Kidney (tissue), 13 donors: ENCODE measurements at regions not wholly inside any gene's neighbourhood (a gene's known extent, or its start where the extent isn't known, plus 50 kb on each side); places are given as distances from the start of the nearest gene placed in this dataset.

ENCODE experiments used
- DNase-seq, 5 donors: peaks; one replicate each; pipeline ENCODE4 v3.0.0-alpha.2; 2013 to 2020
- FAIRE-seq: peaks from 2 replicates; lab custom pipeline; 2012; peaks lifted over from hg19 to GRCh38; lab: Jason Lieb, UNC
- H3K27ac ChIP-seq, 2 donors: one replicate each; pipeline ENCODE4 v1.7.0; 2013; ENCODE audit warnings: low read depth in 2 of 2, low read length in 2 of 2, inconsistent platforms in 1 of 2
- H3K27me3 ChIP-seq: one replicate; pipeline ENCODE4 v1.7.1; 2013; ENCODE audit warnings: low read length, inconsistent platforms; ENCODE audit not compliant: control insufficient read depth, insufficient read depth
- H3K36me3 ChIP-seq, 3 donors: one replicate each; pipeline versions ENCODE4 v1.7.0 to v1.7.1; 2013; ENCODE audit warnings: low read length in 3 of 3, control low read depth in 1 of 3, inconsistent platforms in 1 of 3; ENCODE audit not compliant: insufficient read depth in 3 of 3, control insufficient read depth in 2 of 3
- H3K4me1 ChIP-seq, 3 donors: one replicate each; pipeline versions ENCODE4 v1.7.0 to v1.7.1; 2013; ENCODE audit warnings: low read length in 3 of 3, inconsistent platforms in 1 of 3, low read depth in 1 of 3; ENCODE audit not compliant: control insufficient read depth in 2 of 3, insufficient read depth in 2 of 3
- H3K4me3 ChIP-seq, 3 donors: one replicate each; pipeline versions ENCODE4 v1.7.0 to v1.8.1; 2013; ENCODE audit warnings: low read length in 3 of 3, control low read depth in 1 of 3, inconsistent platforms in 1 of 3
- H3K9ac ChIP-seq, 3 donors: one replicate each; pipeline versions ENCODE4 v1.7.0 to v1.7.1; 2013; ENCODE audit warnings: low read length in 3 of 3, control low read depth in 1 of 3, inconsistent platforms in 1 of 3
- H3K9me3 ChIP-seq, 3 donors: one replicate each; pipeline versions ENCODE4 v1.7.0 to v1.7.1; 2013; ENCODE audit warnings: low read length in 3 of 3, control low read depth in 1 of 3, inconsistent platforms in 1 of 3; ENCODE audit not compliant: control insufficient read depth in 2 of 3, insufficient read depth in 1 of 3
- CTCF ChIP-seq: IDR thresholded peaks from 3 replicates; pipeline ENCODE4 v1.5.1; 2012; ENCODE audit warnings: mild to moderate bottlenecking, moderate library complexity, borderline replicate concordance; ENCODE audit not compliant: insufficient read depth; ENCODE audit errors: extremely low read depth
- intact Hi-C: fragments of 100-400 bp; cut with DNase I; formaldehyde crosslinking; loops from one replicate; pipeline ENCODE4 v1.11.1; 2022
- donor health status: control.
- donor health status: control.
- donor health status: control.
- donor health status: control.
- donor health status: control.
- donor health status: DM: yes; HTN: yes; CAD: no.
- donor health status: Normal renal cell carcinoma (clear cell type).

GRCh38 chr19:30862876-30863275 is 486.4 kb downstream of the TSHZ3 start:
- Histone ChIP-seq H3K9me3 (no peaks in the 10 kb centered on the region), H3K36me3 (no peaks in the 10 kb centered on the region), H3K9ac (no peak overlapping the region), H3K27me3 (no peaks in the 10 kb centered on the region), H3K4me3 (no peak overlapping the region), H3K4me1 (peaks cover 0 to 2% (median 0%) of the 10 kb centered on the region in 3 donors), H3K27ac (no peak overlapping the region)
- FAIRE-seq (no peak), DNase-seq (no peak)
- no peak for TF ChIP-seq CTCF
- intact Hi-C loops = no loop called here

GRCh38 chr19:30861919-30862318 is 487.3 kb downstream of the TSHZ3 start:
- TF ChIP-seq CTCF = no peak
- Histone ChIP-seq H3K27ac (no peak overlapping the region), H3K9me3 (no peaks in the 10 kb centered on the region), H3K9ac (no peak overlapping the region), H3K27me3 (no peaks in the 10 kb centered on the region), H3K4me1 (peaks cover 0 to 2% (median 0%) of the 10 kb centered on the region in 3 donors), H3K4me3 (no peak overlapping the region), H3K36me3 (no peaks in the 10 kb centered on the region)
- FAIRE-seq (no peak), DNase-seq (no peak)
- intact Hi-C loops = no loop called here

GRCh38 chr19:30857966-30858490 is 485.8 kb downstream of the ZNF536 start:
- intact Hi-C loops = no loop called here
- no peak overlapping the region for H3K4me3 ChIP-seq
- FAIRE-seq = no peak

More at GRCh38 chr19:30857966-30858490, 485.8 kb downstream of the ZNF536 start:
- Histone ChIP-seq H3K9me3 (no peaks in the 10 kb centered on the region), H3K27ac (no peak overlapping the region), H3K9ac (no peak overlapping the region), H3K36me3 (no peaks in the 10 kb centered on the region), H3K4me1 (peaks cover 0 to 2% (median 0%) of the 10 kb centered on the region in 3 donors), H3K27me3 (no peaks in the 10 kb centered on the region)
- TF ChIP-seq CTCF = no peak
- DNase-seq = no peak
